PFSK-1 (cell line): ENCODE measurements at regions not wholly inside any gene's neighbourhood (a gene's known extent, or its start where the extent isn't known, plus 50 kb on each side); places are given as distances from the start of the nearest gene placed in this dataset.

Source experiments
- POLR2AphosphoS5 ChIP-seq: IDR thresholded peaks from 2 replicates; pipeline ENCODE4 v1.6.1; 2012; ENCODE audit warnings: low read depth, mild to moderate bottlenecking, control low read depth, low read length, moderate library complexity
- REST ChIP-seq, 2 experiments: IDR thresholded peaks; 2 replicates each; pipeline versions ENCODE4 v1.6.1 to v1.8.0; 2011 to 2012; ENCODE audit warnings: low read depth in 2 of 2, low read length in 2 of 2, control low read depth in 1 of 2, inconsistent platforms in 1 of 2, mild to moderate bottlenecking in 1 of 2, moderate library complexity in 1 of 2; ENCODE audit not compliant: insufficient read depth in 1 of 2
- TAF1 ChIP-seq: IDR thresholded peaks from 2 replicates; pipeline ENCODE4 v1.6.1; 2012; ENCODE audit warnings: low read length, control low read depth, borderline replicate concordance; ENCODE audit not compliant: insufficient read depth

- TF ChIP-seq REST (IDR thresholded peaks at IDR 0.05; ENCODE audit: insufficient read depth in 1 of 2, low read depth in 2 of 2, low read length in 2 of 2) (no peak), TAF1 (no peak), POLR2AphosphoS5 (no peak)
Observed at GRCh38 chr12:91990525-91990924, 155.1 kb downstream of the BTG1 start.
